Smooth muscle cell (in vitro differentiated cells): ENCODE measurements at regions not wholly inside any gene's neighbourhood (a gene's known extent, or its start where the extent isn't known, plus 50 kb on each side); places are given as distances from the start of the nearest gene placed in this dataset.

ENCODE experiments used
- DNase-seq: peaks from one replicate; lab custom pipeline; 2025; ENCODE audit not compliant: unreplicated experiment; lab: John Stamatoyannopoulos, UW
- H2AFZ ChIP-seq: fragments of 200-600 bp; sonication (generic); 2 replicates; pipeline ENCODE4 v1.6.0; 2016; ENCODE audit warnings: antibody characterized with exemption, low read depth, mild to moderate bottlenecking
- H3F3A ChIP-seq: fragments of 200-600 bp; sonication (generic); 2 replicates; pipeline ENCODE4 v1.6.0; 2017; ENCODE audit warnings: antibody characterized with exemption, low read depth
- H3K27ac ChIP-seq: fragments of 200-600 bp; sonication (generic); 2 replicates; pipeline ENCODE4 v1.5.1; 2016; ENCODE audit warnings: low read depth, mild to moderate bottlenecking
- H3K27me3 ChIP-seq: fragments of 200-600 bp; sonication (generic); 2 replicates; pipeline ENCODE4 v1.6.1; 2016; ENCODE audit warnings: low read depth, mild to moderate bottlenecking
- H3K36me3 ChIP-seq: fragments of 200-600 bp; sonication (generic); 2 replicates; pipeline ENCODE4 v1.5.1; 2016; ENCODE audit warnings: low read depth
- H3K4me1 ChIP-seq: fragments of 200-600 bp; sonication (generic); 2 replicates; pipeline ENCODE4 v1.5.1; 2016; ENCODE audit warnings: low read depth
- H3K4me2 ChIP-seq: fragments of 200-600 bp; sonication (generic); 2 replicates; pipeline ENCODE4 v1.6.0; 2016; ENCODE audit warnings: mild to moderate bottlenecking
- H3K4me3 ChIP-seq: fragments of 200-600 bp; sonication (generic); 2 replicates; pipeline ENCODE4 v1.5.1; 2016; ENCODE audit warnings: mild to moderate bottlenecking
- H3K79me2 ChIP-seq: fragments of 200-600 bp; sonication (generic); 2 replicates; pipeline ENCODE4 v1.6.0; 2016; ENCODE audit warnings: low read depth, mild to moderate bottlenecking
- H3K9ac ChIP-seq: fragments of 200-600 bp; sonication (generic); 2 replicates; pipeline ENCODE4 v1.6.0; 2016; ENCODE audit warnings: low read depth
- H3K9me3 ChIP-seq: fragments of 200-600 bp; sonication (generic); replicated peaks from 2 replicates; pipeline ENCODE4 v1.5.1; 2016; ENCODE audit warnings: low read depth
- H4K20me1 ChIP-seq: fragments of 200-600 bp; sonication (generic); 2 replicates; pipeline ENCODE4 v1.6.0; 2016; ENCODE audit warnings: low read depth
- WGBS: methylation state at CpG from one replicate; pipeline ENCODE4 v1.1.7; 2016; ENCODE audit warnings: low lambda C conversion rate; 5-methylcytosine and 5-hydroxymethylcytosine counted together
- TF ChIP-seq, protein P1 (sequence below): fragments of 200-600 bp; sonication (generic); IDR thresholded peaks from 2 replicates; pipeline ENCODE4 v1.5.1; 2017; ENCODE audit warnings: borderline replicate concordance, mild to moderate bottlenecking, antibody characterized with exemption; ENCODE audit not compliant: insufficient read depth, poor library complexity, severe bottlenecking

DNA sequence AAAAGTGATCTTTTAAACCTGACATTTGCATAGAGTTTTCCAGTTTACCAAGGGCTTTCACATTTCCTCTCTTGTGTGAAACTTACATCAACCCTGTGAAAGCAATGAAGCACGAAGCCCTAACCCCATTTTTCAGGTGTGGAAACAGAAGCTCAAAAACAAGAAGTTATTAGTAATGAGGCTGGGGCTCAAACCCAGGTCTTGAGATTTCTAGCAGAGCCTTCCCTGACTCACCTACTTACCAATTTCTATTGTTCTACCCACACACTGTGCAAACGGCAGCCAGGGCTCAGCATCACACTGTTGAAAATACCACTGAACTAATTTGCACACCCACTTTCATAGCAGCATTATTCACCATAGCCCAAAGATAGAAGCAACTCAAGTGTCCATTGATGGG lies 117.8 kb upstream of the IGF1R start:
- peaks cover 7% of the 10 kb centered on the region for H3K27me3 ChIP-seq
- H3K9me3 ChIP-seq: no peaks in the 10 kb centered on the region
- H3K4me1 ChIP-seq: no peaks in the 10 kb centered on the region
- no peak overlapping the region for H2AFZ ChIP-seq
- H3K4me2 ChIP-seq: no peak overlapping the region
- H3K79me2 ChIP-seq: no peaks in the 10 kb centered on the region
- H3K27ac ChIP-seq: no peak overlapping the region
- H3K36me3 ChIP-seq: no peaks in the 10 kb centered on the region
- no peaks in the 10 kb centered on the region for H3F3A ChIP-seq
- TF ChIP-seq, protein P1, sequence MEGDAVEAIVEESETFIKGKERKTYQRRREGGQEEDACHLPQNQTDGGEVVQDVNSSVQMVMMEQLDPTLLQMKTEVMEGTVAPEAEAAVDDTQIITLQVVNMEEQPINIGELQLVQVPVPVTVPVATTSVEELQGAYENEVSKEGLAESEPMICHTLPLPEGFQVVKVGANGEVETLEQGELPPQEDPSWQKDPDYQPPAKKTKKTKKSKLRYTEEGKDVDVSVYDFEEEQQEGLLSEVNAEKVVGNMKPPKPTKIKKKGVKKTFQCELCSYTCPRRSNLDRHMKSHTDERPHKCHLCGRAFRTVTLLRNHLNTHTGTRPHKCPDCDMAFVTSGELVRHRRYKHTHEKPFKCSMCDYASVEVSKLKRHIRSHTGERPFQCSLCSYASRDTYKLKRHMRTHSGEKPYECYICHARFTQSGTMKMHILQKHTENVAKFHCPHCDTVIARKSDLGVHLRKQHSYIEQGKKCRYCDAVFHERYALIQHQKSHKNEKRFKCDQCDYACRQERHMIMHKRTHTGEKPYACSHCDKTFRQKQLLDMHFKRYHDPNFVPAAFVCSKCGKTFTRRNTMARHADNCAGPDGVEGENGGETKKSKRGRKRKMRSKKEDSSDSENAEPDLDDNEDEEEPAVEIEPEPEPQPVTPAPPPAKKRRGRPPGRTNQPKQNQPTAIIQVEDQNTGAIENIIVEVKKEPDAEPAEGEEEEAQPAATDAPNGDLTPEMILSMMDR: no peak
- no peak overlapping the region for H3K9ac ChIP-seq
- no peak overlapping the region for H3K4me3 ChIP-seq
- H4K20me1 ChIP-seq: no peaks in the 10 kb centered on the region
- 65% methylated on average over 2 of the region's 2 CpGs for WGBS
- no peak for DNase-seq

DNA sequence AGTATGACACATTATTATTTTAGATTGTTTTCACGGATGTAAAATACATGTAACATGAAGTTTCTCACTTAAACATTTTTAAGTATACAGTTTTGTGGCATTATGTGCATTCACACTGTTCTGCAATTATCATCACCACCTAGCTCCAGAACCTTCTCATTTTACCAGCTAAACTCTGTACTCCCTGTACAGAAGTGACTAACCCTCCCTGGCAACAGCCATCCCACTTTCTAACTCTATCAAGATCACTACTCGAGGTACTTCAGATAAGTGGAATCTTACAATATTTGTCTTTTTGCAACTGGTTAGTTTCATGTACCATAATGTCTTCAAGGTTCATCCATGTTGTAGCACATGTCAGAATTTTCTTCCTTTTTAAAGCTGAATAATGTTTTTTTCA lies 116.3 kb upstream of the IGF1R start:
- Histone ChIP-seq H3K79me2 (no peaks in the 10 kb centered on the region), H3K4me1 (no peaks in the 10 kb centered on the region), H3K27ac (no peak overlapping the region), H2AFZ (no peak overlapping the region), H3K4me2 (no peak overlapping the region), H3K4me3 (no peak overlapping the region), H3K27me3 (peaks cover 7% of the 10 kb centered on the region), H3K9ac (no peak overlapping the region), H3F3A (no peaks in the 10 kb centered on the region), H4K20me1 (no peaks in the 10 kb centered on the region), H3K36me3 (no peaks in the 10 kb centered on the region), H3K9me3 (no peaks in the 10 kb centered on the region)
- DNase-seq: no peak
- TF ChIP-seq, protein P1: no peak
- 95% methylated on average over 2 of the region's 2 CpGs for WGBS

DNA sequence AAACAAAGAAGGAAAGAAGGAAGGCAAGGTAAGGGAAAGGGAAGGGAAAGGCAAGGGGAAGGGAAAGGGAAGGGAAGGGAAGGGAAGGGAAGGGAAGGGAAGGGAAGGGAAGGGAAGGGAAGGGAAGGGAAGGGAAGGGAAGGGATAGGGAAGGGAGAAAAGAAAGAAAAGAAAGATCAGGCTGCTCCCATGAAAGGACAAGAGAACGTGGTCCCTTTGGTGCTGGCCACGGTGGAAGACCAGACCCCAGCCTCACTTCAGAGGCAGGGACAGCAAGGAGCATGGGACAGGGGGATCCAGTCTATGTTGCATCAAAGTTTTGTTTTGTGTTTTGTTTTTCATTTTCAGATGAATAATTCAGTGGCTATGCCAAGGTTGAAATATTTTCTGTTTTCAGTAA lies 111.4 kb upstream of the IGF1R start:
- Histone ChIP-seq H3K79me2 (no peaks in the 10 kb centered on the region), H4K20me1 (no peaks in the 10 kb centered on the region), H3K36me3 (no peaks in the 10 kb centered on the region), H3K9ac (no peak overlapping the region), H3K4me3 (no peak overlapping the region), H3K4me1 (no peaks in the 10 kb centered on the region), H3K9me3 (no peaks in the 10 kb centered on the region), H3K27me3 (peaks cover 23% of the 10 kb centered on the region), H3F3A (no peaks in the 10 kb centered on the region), H3K27ac (no peak overlapping the region), H3K4me2 (no peak overlapping the region), H2AFZ (no peak overlapping the region)
- WGBS: 97% methylated on average over 2 of the region's 2 CpGs
- no peak for DNase-seq
- TF ChIP-seq, protein P1: no peak

DNA sequence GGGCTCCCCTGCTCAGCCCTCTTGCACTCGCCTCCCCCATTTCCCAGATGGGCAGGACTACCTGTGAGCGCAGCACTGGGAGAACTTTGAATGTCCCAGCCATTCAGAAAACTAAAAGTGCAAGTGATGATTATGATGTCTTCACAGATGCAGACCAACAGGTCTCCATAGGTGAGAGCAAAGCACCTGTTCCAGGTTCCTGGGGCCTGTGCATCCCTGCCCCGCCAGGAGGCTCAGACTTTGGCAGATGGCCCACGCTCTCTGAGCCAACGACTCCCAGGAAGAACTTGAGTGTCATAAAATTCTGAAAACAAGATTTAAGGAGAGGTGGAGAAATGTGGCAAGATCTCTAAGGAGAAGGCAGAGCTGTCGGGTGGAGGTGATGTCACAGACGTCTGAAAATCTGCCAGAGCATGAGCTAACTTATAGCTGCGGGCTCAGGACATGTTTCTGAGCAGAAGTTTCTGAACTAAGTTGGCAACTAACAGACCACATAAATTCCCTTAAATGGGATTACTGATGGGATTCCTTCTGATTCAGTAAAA lies 110.8 kb upstream of the IGF1R start:
- H3K27me3 ChIP-seq: peaks cover 23% of the 10 kb centered on the region
- no peaks in the 10 kb centered on the region for H3K36me3 ChIP-seq
- H3K79me2 ChIP-seq: no peaks in the 10 kb centered on the region
- H3K4me3 ChIP-seq: no peak overlapping the region
- H3K9ac ChIP-seq: no peak overlapping the region
- H3K27ac ChIP-seq: no peak overlapping the region
- H4K20me1 ChIP-seq: no peaks in the 10 kb centered on the region
- H3K4me2 ChIP-seq: no peak overlapping the region
- no peak overlapping the region for H2AFZ ChIP-seq
- no peaks in the 10 kb centered on the region for H3K9me3 ChIP-seq
- TF ChIP-seq, protein P1: no peak
- H3K4me1 ChIP-seq: no peaks in the 10 kb centered on the region
- 75% methylated on average over 8 of the region's 8 CpGs for WGBS
- no peaks in the 10 kb centered on the region for H3F3A ChIP-seq
- DNase-seq: no peak
